GM19372 (cell line): ENCODE measurements at regions not wholly inside any gene's neighbourhood (a gene's known extent, or its start where the extent isn't known, plus 50 kb on each side); places are given as distances from the start of the nearest gene placed in this dataset.

Experiments used
- ATAC-seq: cut with Tn5 transposase; IDR thresholded peaks from one replicate; pipeline ENCODE4 v1.9.1; 2021; ENCODE audit warnings: mild to moderate bottlenecking, low read depth, moderate library complexity; ENCODE audit not compliant: unreplicated experiment

- no peak for ATAC-seq
Observed at GRCh38 chr2:220893411-220893810, 678.7 kb downstream of the EPHA4 start.

GRCh38 chr2:220894069-220894468 is 678.0 kb downstream of the EPHA4 start:
- no peak for ATAC-seq

- no peak for ATAC-seq
Observed at GRCh38 chr2:220899492-220899891, 672.6 kb downstream of the EPHA4 start.

- ATAC-seq = no peak
Observed at GRCh38 chr2:220904015-220904414, 668.1 kb downstream of the EPHA4 start.

GRCh38 chr2:220913384-220913783 is 658.7 kb downstream of the EPHA4 start:
- no peak for ATAC-seq

GRCh38 chr2:220915092-220915623 is 656.9 kb downstream of the EPHA4 start:
- ATAC-seq = no peak

- no peak for ATAC-seq
Observed at GRCh38 chr2:220916931-220917330, 655.2 kb downstream of the EPHA4 start.

- ATAC-seq = no peak
Observed at GRCh38 chr2:220930271-220931076, 641.6 kb downstream of the EPHA4 start.

- no peak for ATAC-seq
Observed at GRCh38 chr2:220931491-220931890, 640.6 kb downstream of the EPHA4 start.

GRCh38 chr2:220932041-220932440 is 640.1 kb downstream of the EPHA4 start:
- ATAC-seq = no peak

GRCh38 chr2:220935789-220936321 is 636.2 kb downstream of the EPHA4 start:
- ATAC-seq = no peak

- no peak for ATAC-seq
Observed at GRCh38 chr2:220936641-220937197, 635.4 kb downstream of the EPHA4 start.

GRCh38 chr2:220937245-220937644 is 634.9 kb downstream of the EPHA4 start:
- no peak for ATAC-seq

GRCh38 chr2:220940646-220941045 is 631.5 kb downstream of the EPHA4 start:
- no peak for ATAC-seq

- ATAC-seq = no peak
Observed at GRCh38 chr2:220941683-220942082, 630.4 kb downstream of the EPHA4 start.

GRCh38 chr2:220946552-220946951 is 625.6 kb downstream of the EPHA4 start:
- ATAC-seq = no peak

- no peak for ATAC-seq
Observed at GRCh38 chr2:220948579-220948978, 623.5 kb downstream of the EPHA4 start.

GRCh38 chr2:220949466-220949865 is 622.6 kb downstream of the EPHA4 start:
- ATAC-seq = no peak

- no peak for ATAC-seq
Observed at GRCh38 chr2:220955776-220956175, 616.3 kb downstream of the EPHA4 start.

- ATAC-seq = no peak
Observed at GRCh38 chr2:220956429-220956828, 615.7 kb downstream of the EPHA4 start.

GRCh38 chr2:220959391-220959802 is 612.7 kb downstream of the EPHA4 start:
- no peak for ATAC-seq
